ENCODE measurements at regions not wholly inside any gene's neighbourhood (a gene's known extent, or its start where the extent isn't known, plus 50 kb on each side); places are given as distances from the start of the nearest gene placed in this dataset.

DNA sequence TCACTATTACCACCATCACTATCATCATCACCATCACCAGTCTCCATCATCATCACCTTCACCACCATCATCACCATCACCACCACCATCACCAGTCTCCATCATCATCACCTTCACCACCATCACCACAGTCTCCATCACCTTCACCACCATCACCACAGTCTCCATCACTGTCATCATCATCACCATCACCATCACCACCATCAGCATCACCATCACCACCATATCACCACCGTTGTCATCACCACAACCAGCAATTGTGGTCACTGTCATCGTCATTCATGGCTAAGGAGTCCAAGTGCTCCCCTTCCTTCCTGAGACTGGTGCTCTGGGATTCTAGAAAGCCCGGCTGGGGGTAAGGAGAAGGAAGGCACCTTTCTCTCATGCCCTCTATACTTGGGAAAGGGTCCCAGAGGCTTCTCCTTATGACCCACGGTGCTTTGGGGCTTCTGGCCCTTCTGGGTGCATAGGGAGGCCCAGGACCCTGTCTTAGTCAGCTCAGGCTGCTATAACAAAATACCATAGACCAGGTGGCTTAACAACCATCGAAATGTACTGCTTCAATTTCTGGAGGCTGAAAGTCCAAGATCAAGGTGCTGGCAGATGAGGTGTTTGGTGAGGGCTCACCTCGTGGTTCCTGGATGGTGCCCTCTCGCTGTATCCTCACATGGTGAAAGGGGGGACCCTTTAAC, 93.4 kb upstream of the GSE1 start:
- intact Hi-C loops (cut with micrococcal nuclease; ENCODE audit: unreplicated experiment) = loop anchor here (1.0 to 5.0 kb wide), 3 partner anchors 27 to 167 kb away; no protein-coding TSS in a partner anchor
- no TSS peak for BruUV-seq (replicated peaks)
- Histone ChIP-seq H3K9me3 (ENCODE audit: insufficient read depth, low read depth) (no peaks in the 10 kb centered on the region), H4K20me1 (ENCODE audit: insufficient read depth) (no peaks in the 10 kb centered on the region), H3K4me2 (no peak overlapping the region), H3K4me3 (no peak overlapping the region), H3K9me2 (ENCODE audit: insufficient read depth) (no peaks in the 10 kb centered on the region), H2AFZ (no peak overlapping the region), H3K36me3 (ENCODE audit: low read depth) (no peaks in the 10 kb centered on the region), H3F3A (ENCODE audit: insufficient read depth, low read depth) (peaks cover 59% of the 10 kb centered on the region), H3K79me2 (ENCODE audit: low read depth) (peaks cover 8% of the 10 kb centered on the region; the same call in 1 of the 2 replicates), H3K27ac (no peak overlapping the region), H3K4me1 (replicated peaks; ENCODE audit: insufficient read depth) (peaks cover 72% of the 10 kb centered on the region), H3K27me3 (ENCODE audit: insufficient read depth, low read depth) (no peaks in the 10 kb centered on the region)
- DNase-seq = no peak
- CTCF ChIA-PET = no interaction called here
- no peak for TF ChIP-seq EZH2 (IDR thresholded peaks at IDR 0.05; ENCODE audit: low read depth)
- TF ChIP-seq, protein P1, sequence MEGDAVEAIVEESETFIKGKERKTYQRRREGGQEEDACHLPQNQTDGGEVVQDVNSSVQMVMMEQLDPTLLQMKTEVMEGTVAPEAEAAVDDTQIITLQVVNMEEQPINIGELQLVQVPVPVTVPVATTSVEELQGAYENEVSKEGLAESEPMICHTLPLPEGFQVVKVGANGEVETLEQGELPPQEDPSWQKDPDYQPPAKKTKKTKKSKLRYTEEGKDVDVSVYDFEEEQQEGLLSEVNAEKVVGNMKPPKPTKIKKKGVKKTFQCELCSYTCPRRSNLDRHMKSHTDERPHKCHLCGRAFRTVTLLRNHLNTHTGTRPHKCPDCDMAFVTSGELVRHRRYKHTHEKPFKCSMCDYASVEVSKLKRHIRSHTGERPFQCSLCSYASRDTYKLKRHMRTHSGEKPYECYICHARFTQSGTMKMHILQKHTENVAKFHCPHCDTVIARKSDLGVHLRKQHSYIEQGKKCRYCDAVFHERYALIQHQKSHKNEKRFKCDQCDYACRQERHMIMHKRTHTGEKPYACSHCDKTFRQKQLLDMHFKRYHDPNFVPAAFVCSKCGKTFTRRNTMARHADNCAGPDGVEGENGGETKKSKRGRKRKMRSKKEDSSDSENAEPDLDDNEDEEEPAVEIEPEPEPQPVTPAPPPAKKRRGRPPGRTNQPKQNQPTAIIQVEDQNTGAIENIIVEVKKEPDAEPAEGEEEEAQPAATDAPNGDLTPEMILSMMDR (conservative IDR thresholded peaks at IDR 0.05) = no peak
- POLR2A ChIA-PET (ENCODE audit: unreplicated experiment) = no interaction called here

GRCh38 chr16:85520853-85521521, 92.1 kb upstream of the GSE1 start:
- no TSS peak for BruUV-seq (replicated peaks)
- Histone ChIP-seq H3K4me3 (no peak overlapping the region; the same call in 1 of the 2 replicates), H3K36me3 (ENCODE audit: low read depth) (no peaks in the 10 kb centered on the region), H2AFZ (no peak overlapping the region), H4K20me1 (ENCODE audit: insufficient read depth) (no peaks in the 10 kb centered on the region), H3K79me2 (ENCODE audit: low read depth) (peaks cover 8% of the 10 kb centered on the region; the same call in 1 of the 2 replicates), H3K4me2 (peak overlapping the region; percentile 57), H3K27ac (peak overlapping the region; percentile 55), H3K27me3 (ENCODE audit: insufficient read depth, low read depth) (no peaks in the 10 kb centered on the region), H3K9me3 (ENCODE audit: insufficient read depth, low read depth) (no peaks in the 10 kb centered on the region), H3F3A (ENCODE audit: insufficient read depth, low read depth) (peaks cover 57% of the 10 kb centered on the region), H3K4me1 (replicated peaks; ENCODE audit: insufficient read depth) (peaks cover 70% of the 10 kb centered on the region), H3K9me2 (ENCODE audit: insufficient read depth) (no peaks in the 10 kb centered on the region)
- TF ChIP-seq, protein P1 (conservative IDR thresholded peaks at IDR 0.05) = no peak
- TF ChIP-seq EZH2 (IDR thresholded peaks at IDR 0.05; ENCODE audit: low read depth) = no peak
- ChIA-PET CTCF (interaction anchor here (0.7 kb wide), 1 partner anchor 90 kb away, joined by 3 read pairs; no protein-coding TSS in a partner anchor), POLR2A (ENCODE audit: unreplicated experiment) (no interaction called here)
- intact Hi-C loops (cut with micrococcal nuclease; ENCODE audit: unreplicated experiment) = loop anchor here (1.0 to 5.0 kb wide), 3 partner anchors 29 to 169 kb away; no protein-coding TSS in a partner anchor
- peak; percentile 91 to 96 for DNase-seq

DNA sequence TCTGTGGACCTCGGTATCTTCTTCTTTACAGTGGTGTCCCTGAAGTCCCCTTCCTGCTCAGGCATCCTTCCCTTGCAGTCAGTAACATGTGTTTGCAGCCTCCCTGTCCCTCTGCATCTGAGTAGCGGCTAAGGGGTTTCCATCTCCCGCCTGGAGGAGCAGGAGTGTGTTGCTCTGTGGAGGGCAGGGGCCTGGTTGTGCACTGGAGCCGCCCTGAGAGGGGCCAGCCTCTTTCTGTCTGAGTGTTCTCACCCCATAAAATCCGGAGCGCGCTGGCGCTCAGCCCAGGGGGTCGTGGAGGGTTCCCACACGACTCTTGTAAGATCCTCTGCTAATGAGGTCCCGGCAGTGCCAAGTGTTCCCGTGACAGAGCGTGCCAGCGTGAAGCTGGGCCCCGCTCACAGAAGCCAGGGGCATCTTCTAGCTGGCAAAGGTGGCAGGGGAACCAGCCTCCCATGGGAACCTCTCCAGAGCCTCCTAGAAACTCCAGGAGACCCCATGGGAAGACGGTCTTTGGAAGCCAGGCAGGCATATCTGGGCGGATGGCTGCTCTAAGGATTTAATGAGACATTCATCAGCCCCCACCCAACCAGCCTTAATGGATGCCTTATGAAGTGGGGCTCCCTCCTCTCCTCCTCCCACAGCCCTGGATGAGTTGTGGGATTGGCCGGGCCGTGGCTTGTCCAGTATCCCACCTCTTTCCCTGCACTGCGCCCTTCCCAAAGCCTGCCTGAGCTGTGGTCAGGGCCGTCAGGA, 91.4 kb upstream of the GSE1 start:
- TF ChIP-seq EZH2 (IDR thresholded peaks at IDR 0.05; ENCODE audit: low read depth) = no peak
- TF ChIP-seq, protein P1 (conservative IDR thresholded peaks at IDR 0.05) = no peak
- peaks cover 55% of the 10 kb centered on the region for H3F3A ChIP-seq (ENCODE audit: insufficient read depth, low read depth)
- intact Hi-C loops (cut with micrococcal nuclease; ENCODE audit: unreplicated experiment) = loop anchor here (5.0 kb wide), 1 partner anchor 169 kb away; no protein-coding TSS in a partner anchor
- no peaks in the 10 kb centered on the region for H3K36me3 ChIP-seq (ENCODE audit: low read depth)
- peaks cover 68% of the 10 kb centered on the region for H3K4me1 ChIP-seq (replicated peaks; ENCODE audit: insufficient read depth)
- H3K79me2 ChIP-seq (ENCODE audit: low read depth) = peaks cover 8% of the 10 kb centered on the region; the same call in 1 of the 2 replicates
- H3K4me3 ChIP-seq = no peak overlapping the region; the same call in 1 of the 2 replicates
- H3K4me2 ChIP-seq = peak overlapping the region; percentile 57
- H3K27me3 ChIP-seq (ENCODE audit: insufficient read depth, low read depth) = no peaks in the 10 kb centered on the region
- no peaks in the 10 kb centered on the region for H4K20me1 ChIP-seq (ENCODE audit: insufficient read depth)
- DNase-seq = no peak
- H2AFZ ChIP-seq = no peak overlapping the region
- H3K9me2 ChIP-seq (ENCODE audit: insufficient read depth) = no peaks in the 10 kb centered on the region
- H3K27ac ChIP-seq = peak overlapping the region; percentile 55
- CTCF ChIA-PET = no interaction called here
- BruUV-seq (replicated peaks) = no TSS peak
- H3K9me3 ChIP-seq (ENCODE audit: insufficient read depth, low read depth) = no peaks in the 10 kb centered on the region
- POLR2A ChIA-PET (ENCODE audit: unreplicated experiment) = interaction anchor here (0.6 kb wide), 1 partner anchor 798 kb away, joined by 16 read pairs; no protein-coding TSS in a partner anchor

Data from PC-9 (cell line).